C4-2B (cell line): ENCODE measurements at regions not wholly inside any gene's neighbourhood (a gene's known extent, or its start where the extent isn't known, plus 50 kb on each side); places are given as distances from the start of the nearest gene placed in this dataset.

Experiments
- H3K27ac ChIP-seq: fragments of 450-650 bp; 2 replicates; pipeline ENCODE4 v1.5.1; 2017
- ZFX ChIP-seq: fragments of 450-650 bp; IDR thresholded peaks from 2 replicates; pipeline ENCODE4 v1.6.1; 2017
- TF ChIP-seq, protein P1 (sequence below): fragments of 450-650 bp; conservative IDR thresholded peaks from 2 replicates; pipeline ENCODE4 v1.5.1; 2017; ENCODE audit warnings: mild to moderate bottlenecking

DNA sequence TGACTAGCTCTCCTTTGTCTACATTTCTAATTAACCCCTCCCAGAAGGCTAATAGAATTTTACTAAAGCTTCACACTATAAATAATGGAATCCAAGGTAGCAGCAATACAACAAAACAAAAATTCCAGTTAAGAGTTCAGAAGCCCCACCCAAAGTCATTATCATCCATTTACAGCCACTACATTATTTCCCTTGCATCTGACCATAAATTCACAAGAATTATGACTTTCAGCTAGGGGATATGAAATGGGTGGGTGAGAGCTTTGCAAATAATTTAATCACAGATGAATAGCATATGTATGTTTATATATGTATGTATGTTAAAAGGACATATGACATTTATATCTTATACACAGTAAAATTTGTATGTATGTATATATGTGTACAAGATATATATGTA is 65.3 kb upstream of the PTGDR start:
- no peak overlapping the region for H3K27ac ChIP-seq
- TF ChIP-seq ZFX: no peak
- TF ChIP-seq, protein P1, sequence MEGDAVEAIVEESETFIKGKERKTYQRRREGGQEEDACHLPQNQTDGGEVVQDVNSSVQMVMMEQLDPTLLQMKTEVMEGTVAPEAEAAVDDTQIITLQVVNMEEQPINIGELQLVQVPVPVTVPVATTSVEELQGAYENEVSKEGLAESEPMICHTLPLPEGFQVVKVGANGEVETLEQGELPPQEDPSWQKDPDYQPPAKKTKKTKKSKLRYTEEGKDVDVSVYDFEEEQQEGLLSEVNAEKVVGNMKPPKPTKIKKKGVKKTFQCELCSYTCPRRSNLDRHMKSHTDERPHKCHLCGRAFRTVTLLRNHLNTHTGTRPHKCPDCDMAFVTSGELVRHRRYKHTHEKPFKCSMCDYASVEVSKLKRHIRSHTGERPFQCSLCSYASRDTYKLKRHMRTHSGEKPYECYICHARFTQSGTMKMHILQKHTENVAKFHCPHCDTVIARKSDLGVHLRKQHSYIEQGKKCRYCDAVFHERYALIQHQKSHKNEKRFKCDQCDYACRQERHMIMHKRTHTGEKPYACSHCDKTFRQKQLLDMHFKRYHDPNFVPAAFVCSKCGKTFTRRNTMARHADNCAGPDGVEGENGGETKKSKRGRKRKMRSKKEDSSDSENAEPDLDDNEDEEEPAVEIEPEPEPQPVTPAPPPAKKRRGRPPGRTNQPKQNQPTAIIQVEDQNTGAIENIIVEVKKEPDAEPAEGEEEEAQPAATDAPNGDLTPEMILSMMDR: no peak

DNA sequence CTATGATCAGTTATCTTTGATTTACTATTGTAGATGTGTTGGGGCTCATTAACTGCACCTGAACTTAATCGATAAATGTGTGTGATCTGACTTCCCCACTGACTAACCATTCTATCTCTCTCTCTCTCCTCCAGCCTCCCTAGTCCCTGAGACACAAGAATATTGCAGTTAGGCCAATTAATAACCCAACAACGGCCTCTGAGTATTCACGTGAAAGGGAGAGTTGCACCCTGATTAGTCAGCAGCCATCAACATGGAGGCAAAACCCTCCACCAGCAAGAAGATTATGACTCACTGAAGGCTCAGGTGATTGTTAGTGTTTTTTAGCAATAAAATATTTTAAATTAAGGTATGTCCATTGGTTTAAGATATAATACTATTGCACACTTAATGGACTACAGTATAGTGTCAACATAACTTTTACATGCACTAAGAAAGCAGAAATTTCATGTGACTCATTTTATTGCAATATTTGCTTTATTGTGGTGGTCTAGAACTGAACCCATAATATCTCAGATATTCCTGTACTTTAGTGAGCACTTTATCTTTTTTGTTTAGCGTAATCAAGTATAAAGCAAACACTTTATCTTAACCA is 77.1 kb upstream of the PTGDR start:
- H3K27ac ChIP-seq: no peak overlapping the region
- no peak for TF ChIP-seq ZFX
- TF ChIP-seq, protein P1: no peak

DNA sequence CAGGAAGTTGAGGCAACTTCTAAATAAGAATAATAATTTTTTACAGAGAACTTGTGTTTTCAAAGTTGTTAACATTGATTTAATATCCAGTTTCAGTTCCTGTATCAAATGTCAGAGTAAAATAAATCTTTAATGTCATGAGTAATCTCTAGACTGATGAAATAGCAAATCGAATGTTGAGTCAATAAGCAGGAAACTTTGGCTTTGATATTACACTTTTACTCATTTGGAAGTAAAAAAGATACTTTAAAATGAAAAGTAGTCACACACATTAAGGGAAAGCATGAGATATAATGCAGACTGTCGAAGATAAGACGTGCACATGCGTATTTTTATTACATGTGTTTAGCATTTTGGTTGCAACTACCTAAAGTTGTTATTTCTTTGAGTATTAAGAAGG is 78.2 kb upstream of the PTGDR start:
- TF ChIP-seq, protein P1: no peak
- no peak for TF ChIP-seq ZFX
- no peak overlapping the region for H3K27ac ChIP-seq

DNA sequence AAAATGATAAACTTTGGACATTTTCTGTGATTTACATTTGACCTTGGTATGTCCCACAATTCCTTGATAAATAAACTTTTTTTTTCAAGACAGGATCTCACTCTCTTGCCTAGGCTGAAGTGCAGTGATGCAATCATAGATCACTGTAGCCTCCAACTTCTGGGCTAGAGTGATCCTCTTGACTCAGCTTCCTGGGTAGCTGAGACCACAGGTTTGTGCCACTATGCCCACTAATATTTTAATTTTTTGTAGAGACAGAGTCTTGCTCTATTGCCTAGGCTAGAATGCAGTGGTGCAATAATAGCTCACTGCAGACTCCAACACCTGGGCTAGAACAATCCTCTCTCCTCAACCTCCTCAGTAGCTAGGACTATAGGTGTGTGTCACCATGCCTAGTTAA is 79.1 kb upstream of the PTGDR start:
- H3K27ac ChIP-seq: no peak overlapping the region
- TF ChIP-seq, protein P1: no peak
- no peak for TF ChIP-seq ZFX

DNA sequence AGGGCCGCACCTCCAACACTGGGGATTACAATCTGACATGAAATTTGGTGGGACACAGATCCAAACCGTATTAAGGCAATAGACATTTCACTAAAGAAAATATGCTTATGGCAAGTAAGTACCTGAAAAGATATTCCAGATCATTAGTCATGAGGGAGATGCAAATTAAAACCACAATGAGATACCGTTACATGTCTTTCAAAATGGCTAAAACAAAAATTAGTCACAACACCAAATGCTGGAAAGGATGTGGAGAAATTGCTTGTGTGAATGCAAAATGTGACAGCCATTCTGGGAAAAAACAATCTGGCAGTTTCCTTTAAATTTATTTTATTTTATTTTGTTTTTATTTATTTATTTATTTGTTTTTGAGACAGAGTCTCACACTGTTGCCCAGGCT is 82.3 kb upstream of the PTGDR start:
- H3K27ac ChIP-seq: no peak overlapping the region
- TF ChIP-seq, protein P1: no peak
- TF ChIP-seq ZFX: no peak

DNA sequence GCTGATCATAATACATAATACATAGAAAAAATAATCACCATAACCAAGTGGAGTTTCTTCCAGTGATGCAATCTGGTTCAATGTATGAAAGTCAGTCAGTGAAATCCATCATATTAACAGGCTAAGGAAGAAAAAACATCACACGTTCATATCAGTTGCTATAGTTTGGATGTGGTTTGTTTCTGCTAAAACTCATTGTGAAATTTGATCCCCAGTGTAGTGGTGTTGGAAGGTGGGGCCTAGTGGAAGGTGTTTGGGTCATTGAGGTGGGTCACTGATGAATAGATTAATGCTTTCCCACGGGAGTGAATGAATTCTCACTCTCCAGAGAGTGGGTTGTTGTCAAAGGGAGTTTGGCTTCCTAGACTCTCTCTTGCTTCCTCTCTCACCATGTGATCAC is 84.6 kb upstream of the PTGDR start:
- no peak for TF ChIP-seq ZFX
- TF ChIP-seq, protein P1: no peak
- no peak overlapping the region for H3K27ac ChIP-seq

DNA sequence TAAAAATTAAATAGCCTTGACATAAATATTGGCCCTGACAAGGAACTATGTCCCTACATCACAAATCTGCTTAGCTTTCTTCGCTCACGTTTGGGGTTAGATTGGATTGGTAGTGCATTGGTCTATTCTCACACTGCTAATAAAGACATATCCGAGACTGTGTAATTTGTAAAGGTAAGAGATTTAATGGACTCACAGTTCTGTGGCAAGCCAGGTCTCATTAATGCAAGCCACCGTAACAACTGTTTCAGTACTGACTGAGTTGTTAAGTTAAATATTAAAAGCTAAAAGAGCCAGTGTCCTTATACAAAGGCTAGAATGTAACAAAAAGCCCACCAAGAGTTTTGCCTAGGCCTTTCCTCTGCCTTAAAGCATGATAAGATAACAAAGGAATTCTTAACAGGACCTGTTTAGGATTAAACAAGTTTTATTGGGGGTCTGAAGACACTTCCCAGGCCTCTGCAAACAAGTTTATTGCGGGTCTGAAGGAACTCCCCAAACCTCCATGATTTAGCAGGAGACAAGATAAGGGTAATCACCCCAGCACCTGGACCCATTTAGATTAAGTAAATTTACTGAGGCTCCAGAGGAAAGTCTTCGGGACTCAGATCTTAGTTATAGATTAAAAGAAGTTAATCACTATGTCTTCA is 88.2 kb upstream of the PTGDR start:
- H3K27ac ChIP-seq: no peak overlapping the region
- TF ChIP-seq, protein P1: no peak
- no peak for TF ChIP-seq ZFX
